Adrenal gland (tissue), 9 donors: ENCODE measurements at regions not wholly inside any gene's neighbourhood (a gene's known extent, or its start where the extent isn't known, plus 50 kb on each side); places are given as distances from the start of the nearest gene placed in this dataset.
"Not testable (repeated sequence)": the region's sequence is repeated elsewhere in the genome, so short reads cannot be mapped to it uniquely, and the experiment has no call there.

Source experiments
- DNase-seq, 7 donors: peaks; one replicate each; pipeline ENCODE4 v3.0.0-alpha.2; 2019 to 2020
- H3K27ac ChIP-seq, 5 donors: fragments of 200-600 bp; sonication (generic) in 4 of 5; 1 replicate in 3 of 5; 2 replicates in 2 of 5; pipeline versions ENCODE4 v1.5.1 to v1.8.0; 2016 to 2020; ENCODE audit warnings: mild to moderate bottlenecking in 1 of 5
- H3K27me3 ChIP-seq: fragments of 200-600 bp; 2 replicates; pipeline ENCODE4 v1.8.0; 2021
- H3K36me3 ChIP-seq, 2 donors: fragments of 200-600 bp; replicated peaks in 1 of 2; 1 replicate in 1 of 2; 2 replicates in 1 of 2; pipeline versions ENCODE4 v1.5.1 to v1.8.0; 2018 to 2022
- H3K4me1 ChIP-seq, 2 donors: fragments of 200-600 bp; replicated peaks in 1 of 2; 1 replicate in 1 of 2; 2 replicates in 1 of 2; pipeline versions ENCODE4 v1.5.1 to v1.8.0; 2018 to 2021
- H3K4me3 ChIP-seq, 4 donors: fragments of 200-600 bp; sonication (generic) in 3 of 4; one replicate each; pipeline ENCODE4 v1.5.1; 2016 to 2018
- H3K9me3 ChIP-seq, 3 donors: fragments of 200-600 bp; sonication (generic) in 1 of 3; replicated peaks in 1 of 3; 1 replicate in 2 of 3; 2 replicates in 1 of 3; pipeline versions ENCODE4 v1.5.1 to v1.8.0; 2016 to 2021
- CTCF ChIP-seq, 6 experiments: fragments of 450-650 bp in 4 of 6; fragments of 200-600 bp in 2 of 6; sonication (generic) in 1 of 6; IDR thresholded peaks; 1 replicate in 5 of 6; 2 replicates in 1 of 6; pipeline versions ENCODE4 v1.5.1 to v1.8.0; 2016 to 2021; ENCODE audit warnings: antibody characterized with exemption in 6 of 6, mild to moderate bottlenecking in 2 of 6, moderate library complexity in 1 of 6
- POLR2A ChIP-seq, 2 donors: fragments of 450-650 bp; IDR thresholded peaks; one replicate each; pipeline ENCODE4 v1.6.1; 2017; ENCODE audit warnings: antibody characterized with exemption in 2 of 2, mild to moderate bottlenecking in 2 of 2, moderate library complexity in 1 of 2
- WGBS, 4 donors: extraction: QIAGEN DNeasy Blood & Tissue Kit in 2 of 4; methylation state at CpG; one replicate each; pipeline versions ENCODE4 v1.1.5 to v1.1.7; 2013 to 2017; 5-methylcytosine and 5-hydroxymethylcytosine counted together
- intact Hi-C, 2 donors: fragments of 100-400 bp; cut with DNase I; formaldehyde crosslinking; loops; one replicate each; pipeline versions ENCODE4 v1.14.1 to v1.15.0; 2022 to 2023
- donor health status: healthy with polysubstance abuse.
- donor health status: Bipolar disorder and iron deficiency.
- donor health status: DM: yes; HTN: yes; CAD: no.
- donor health status: DM: no; HTN: no; CAD: no.
- donor health status: DM: no; HTN: no; CAD: no.

GRCh38 chr5:87776785-87777184 is 364.1 kb upstream of the CCNH start:
- no peak overlapping the region for H3K27ac ChIP-seq
- H3K4me3 ChIP-seq, result no peak overlapping the region
- whole genome bisulfite sequencing, 4 donors, result 85 to 93% (median 88%) methylated on average over 3 of the region's 3 CpGs
- no peaks in the 10 kb centered on the region for H3K4me1 ChIP-seq
- DNase-seq, result no peak
- H3K27me3 ChIP-seq, result peaks cover 22% of the 10 kb centered on the region
- intact Hi-C loops, result no loop called here
- no peaks in the 10 kb centered on the region for H3K36me3 ChIP-seq
- TF ChIP-seq CTCF (IDR thresholded peaks at IDR 0.05) (no peak), POLR2A (IDR thresholded peaks at IDR 0.05) (no peak)
- H3K9me3 ChIP-seq, result no peaks in the 10 kb centered on the region

GRCh38 chr5:87776302-87776701 is 363.6 kb upstream of the CCNH start:
- peaks cover 17% of the 10 kb centered on the region for H3K27me3 ChIP-seq
- DNase-seq, H3K36me3 ChIP-seq, H3K4me1 ChIP-seq, H3K4me3 ChIP-seq, H3K9me3 ChIP-seq, H3K27ac ChIP-seq, intact Hi-C loops: not testable (repeated sequence)
- 84 to 94% (median 93%) methylated on average over 7 of the region's 7 CpGs for WGBS, 4 donors

GRCh38 chr5:87775228-87775627 is 362.5 kb upstream of the CCNH start:
- H3K4me1 ChIP-seq, result no peaks in the 10 kb centered on the region
- H3K9me3 ChIP-seq, result no peaks in the 10 kb centered on the region
- no peak for TF ChIP-seq CTCF (IDR thresholded peaks at IDR 0.05)
- no peak overlapping the region for H3K4me3 ChIP-seq
- WGBS, 4 donors, result 54 to 68% (median 61%) methylated on average over 2 of the region's 2 CpGs
- intact Hi-C loops, result no loop called here
- H3K27me3 ChIP-seq, result peaks cover 25% of the 10 kb centered on the region
- no peak for DNase-seq
- no peak overlapping the region for H3K27ac ChIP-seq
- H3K36me3 ChIP-seq, result no peaks in the 10 kb centered on the region

- Histone ChIP-seq H3K4me1 (no peaks in the 10 kb centered on the region), H3K4me3 (no peak overlapping the region), H3K36me3 (no peaks in the 10 kb centered on the region), H3K27ac (no peak overlapping the region), H3K9me3 (no peaks in the 10 kb centered on the region), H3K27me3 (peaks cover 29% of the 10 kb centered on the region)
- intact Hi-C loops, result no loop called here
- no peak for TF ChIP-seq CTCF (IDR thresholded peaks at IDR 0.05)
- TF ChIP-seq POLR2A (IDR thresholded peaks at IDR 0.05), result no peak
- DNase-seq, result no peak
- WGBS, 4 donors, result 76 to 83% (median 81%) methylated on average over 1 of the region's 1 CpG
Observed at GRCh38 chr5:87774804-87775203, 362.1 kb upstream of the CCNH start.

- peaks cover 22% of the 10 kb centered on the region for H3K27me3 ChIP-seq
- H3K4me3 ChIP-seq, result no peak overlapping the region
- DNase-seq, result no peak
- no peaks in the 10 kb centered on the region for H3K4me1 ChIP-seq
- TF ChIP-seq CTCF (IDR thresholded peaks at IDR 0.05), result no peak
- no peak for TF ChIP-seq POLR2A (IDR thresholded peaks at IDR 0.05)
- no peaks in the 10 kb centered on the region for H3K9me3 ChIP-seq
- 19 to 28% (median 22%) methylated on average over 14 to 16 of the region's 16 CpGs for WGBS, 4 donors
- intact Hi-C loops, result no loop called here
- no peak overlapping the region for H3K27ac ChIP-seq
- no peaks in the 10 kb centered on the region for H3K36me3 ChIP-seq
Observed at GRCh38 chr5:87770601-87771121, 357.9 kb upstream of the CCNH start.
